Uterus (tissue), 3 donors: ENCODE measurements at regions not wholly inside any gene's neighbourhood (a gene's known extent, or its start where the extent isn't known, plus 50 kb on each side); places are given as distances from the start of the nearest gene placed in this dataset.

ENCODE experiments used
- DNase-seq, 2 donors: peaks; one replicate each; pipeline ENCODE4 v3.0.0-alpha.2; 2019 to 2020
- H3K27ac ChIP-seq, 2 donors: fragments of 200-600 bp; sonication (generic); 1 replicate in 1 of 2; 2 replicates in 1 of 2; pipeline ENCODE4 v1.5.1; 2016 to 2018
- H3K27me3 ChIP-seq, 2 donors: fragments of 200-600 bp; sonication (generic); one replicate each; pipeline ENCODE4 v1.5.1; 2018 to 2019; ENCODE audit warnings: control low read depth in 1 of 2
- H3K36me3 ChIP-seq, 2 donors: fragments of 200-600 bp; sonication (generic); one replicate each; pipeline ENCODE4 v1.5.1; 2019; ENCODE audit warnings: control low read depth in 1 of 2
- H3K4me1 ChIP-seq, 2 donors: fragments of 200-600 bp; sonication (generic); one replicate each; pipeline ENCODE4 v1.5.1; 2018 to 2019; ENCODE audit warnings: control low read depth in 1 of 2
- H3K4me3 ChIP-seq, 2 donors: fragments of 200-600 bp; sonication (generic); 1 replicate in 1 of 2; 2 replicates in 1 of 2; pipeline ENCODE4 v1.5.1; 2018 to 2019; ENCODE audit warnings: mild to moderate bottlenecking in 1 of 2
- H3K9me3 ChIP-seq, 2 donors: fragments of 200-600 bp; sonication (generic); one replicate each; pipeline ENCODE4 v1.5.1; 2019; ENCODE audit warnings: control low read depth in 1 of 2
- POLR2A ChIP-seq, 2 donors: fragments of 450-650 bp; IDR thresholded peaks; one replicate each; pipeline ENCODE4 v1.6.1; 2016; ENCODE audit warnings: antibody characterized with exemption in 2 of 2, mild to moderate bottlenecking in 1 of 2, moderate library complexity in 1 of 2
- intact Hi-C: fragments of 100-400 bp; cut with DNase I; formaldehyde crosslinking; loops from one replicate; pipeline ENCODE4 v1.15.1; 2023; ENCODE audit warnings: low total_unique reads
- TF ChIP-seq, protein P1 (sequence below), 4 experiments: fragments of 200-600 bp in 2 of 4; fragments of 450-650 bp in 2 of 4; sonication (generic) in 2 of 4; IDR thresholded peaks; one replicate each; pipeline ENCODE4 v1.5.1; 2016 to 2019; ENCODE audit warnings: antibody characterized with exemption in 4 of 4, mild to moderate bottlenecking in 2 of 4, moderate library complexity in 1 of 4
- donor health status: DM: yes; HTN: yes; CAD: no.

DNA sequence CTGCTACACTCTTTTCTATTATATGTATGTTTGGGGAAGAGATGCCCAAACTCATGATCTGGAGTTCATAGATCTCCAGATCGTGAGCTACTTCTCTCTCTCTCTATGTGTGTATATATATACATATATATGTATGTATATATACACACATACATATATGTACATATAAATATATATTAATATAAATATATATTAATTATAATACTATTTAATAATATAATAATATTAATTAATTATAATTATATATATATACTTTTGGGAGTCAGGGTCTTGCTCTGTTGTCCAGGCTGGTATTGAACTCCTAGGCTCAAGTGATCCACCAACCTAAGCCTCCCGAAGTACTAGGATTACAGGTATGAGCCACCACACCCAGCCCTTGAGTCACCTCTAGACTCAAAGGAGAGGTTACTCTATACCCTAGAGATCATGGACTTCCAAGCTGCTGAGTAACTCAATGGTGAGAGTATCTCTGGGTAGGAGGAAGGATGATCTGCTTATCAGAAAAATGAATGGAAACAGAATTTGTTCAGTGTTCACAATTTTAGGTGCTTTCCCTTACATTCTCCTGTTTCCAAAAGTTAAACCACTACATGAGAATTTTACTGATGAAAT lies 463.5 kb upstream of the TRIB2 start:
- no peak for TF ChIP-seq POLR2A (IDR thresholded peaks at IDR 0.05)
- TF ChIP-seq, protein P1, sequence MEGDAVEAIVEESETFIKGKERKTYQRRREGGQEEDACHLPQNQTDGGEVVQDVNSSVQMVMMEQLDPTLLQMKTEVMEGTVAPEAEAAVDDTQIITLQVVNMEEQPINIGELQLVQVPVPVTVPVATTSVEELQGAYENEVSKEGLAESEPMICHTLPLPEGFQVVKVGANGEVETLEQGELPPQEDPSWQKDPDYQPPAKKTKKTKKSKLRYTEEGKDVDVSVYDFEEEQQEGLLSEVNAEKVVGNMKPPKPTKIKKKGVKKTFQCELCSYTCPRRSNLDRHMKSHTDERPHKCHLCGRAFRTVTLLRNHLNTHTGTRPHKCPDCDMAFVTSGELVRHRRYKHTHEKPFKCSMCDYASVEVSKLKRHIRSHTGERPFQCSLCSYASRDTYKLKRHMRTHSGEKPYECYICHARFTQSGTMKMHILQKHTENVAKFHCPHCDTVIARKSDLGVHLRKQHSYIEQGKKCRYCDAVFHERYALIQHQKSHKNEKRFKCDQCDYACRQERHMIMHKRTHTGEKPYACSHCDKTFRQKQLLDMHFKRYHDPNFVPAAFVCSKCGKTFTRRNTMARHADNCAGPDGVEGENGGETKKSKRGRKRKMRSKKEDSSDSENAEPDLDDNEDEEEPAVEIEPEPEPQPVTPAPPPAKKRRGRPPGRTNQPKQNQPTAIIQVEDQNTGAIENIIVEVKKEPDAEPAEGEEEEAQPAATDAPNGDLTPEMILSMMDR (IDR thresholded peaks at IDR 0.05): no peak
- no peak overlapping the region for H3K4me3 ChIP-seq
- no peaks in the 10 kb centered on the region for H3K9me3 ChIP-seq
- DNase-seq: no peak
- peaks cover 0 to 6% of the 10 kb centered on the region in 2 donors for H3K4me1 ChIP-seq
- H3K27ac ChIP-seq: no peak overlapping the region
- H3K27me3 ChIP-seq: no peaks in the 10 kb centered on the region
- intact Hi-C loops: no loop called here
- H3K36me3 ChIP-seq: no peaks in the 10 kb centered on the region

DNA sequence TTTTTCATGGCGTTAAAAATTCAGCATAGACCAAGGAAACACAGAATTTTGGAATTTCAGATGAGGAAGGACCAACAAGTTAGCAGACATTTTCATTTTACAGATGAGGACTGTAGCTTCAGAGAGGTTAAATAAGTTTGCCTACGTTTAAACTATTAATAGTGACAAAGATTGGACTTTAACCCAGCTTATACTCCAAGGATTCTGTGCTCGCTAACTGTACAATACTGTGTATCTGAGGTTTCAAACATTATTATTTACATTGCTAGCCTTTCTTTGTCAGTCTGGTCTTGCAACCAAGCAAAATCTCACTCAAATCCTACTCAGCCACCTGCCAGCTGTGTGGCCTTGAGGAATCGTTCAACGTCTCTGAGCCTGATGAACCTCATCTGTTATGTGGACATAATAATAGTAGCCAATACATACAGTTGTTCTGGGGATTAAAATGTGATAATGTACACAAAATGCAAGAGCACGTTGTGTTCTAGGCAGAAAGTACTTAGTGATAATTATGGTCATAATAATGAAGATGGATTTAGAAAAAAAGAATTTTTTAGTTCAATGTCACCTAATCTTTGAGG lies 462.4 kb upstream of the TRIB2 start:
- no peak for DNase-seq

DNA sequence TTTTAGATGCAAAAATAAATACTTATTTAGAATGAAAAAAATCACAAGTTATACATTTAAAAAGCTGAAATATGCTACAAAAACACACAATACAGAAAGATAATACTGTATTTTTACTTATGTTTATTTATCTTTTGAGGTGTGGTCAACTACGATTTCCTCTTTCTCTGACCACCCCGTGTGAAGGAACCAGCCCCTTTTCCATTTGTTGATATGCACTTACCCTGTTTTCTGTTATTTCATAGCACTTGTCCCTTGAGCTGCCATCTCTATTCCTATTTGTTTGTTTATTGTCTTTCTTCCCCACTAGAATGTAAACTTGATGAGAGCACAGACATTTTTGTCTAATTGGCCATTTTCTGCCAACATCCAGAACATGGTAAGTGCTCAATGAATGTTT lies 460.5 kb upstream of the TRIB2 start:
- DNase-seq: no peak
- H3K4me1 ChIP-seq: peaks cover 0 to 6% of the 10 kb centered on the region in 2 donors
- no peaks in the 10 kb centered on the region for H3K36me3 ChIP-seq
- H3K4me3 ChIP-seq: no peak overlapping the region
- TF ChIP-seq POLR2A (IDR thresholded peaks at IDR 0.05): no peak
- TF ChIP-seq, protein P1 (IDR thresholded peaks at IDR 0.05): no peak
- H3K27ac ChIP-seq: no peak overlapping the region
- H3K27me3 ChIP-seq: no peaks in the 10 kb centered on the region
- intact Hi-C loops: no loop called here
- no peaks in the 10 kb centered on the region for H3K9me3 ChIP-seq

More for the DNA sequence above, 462.4 kb upstream of the TRIB2 start:
- H3K27ac ChIP-seq: no peak overlapping the region
- H3K9me3 ChIP-seq: no peaks in the 10 kb centered on the region
- peaks cover 0 to 6% of the 10 kb centered on the region in 2 donors for H3K4me1 ChIP-seq
- H3K36me3 ChIP-seq: no peaks in the 10 kb centered on the region
- H3K4me3 ChIP-seq: no peak overlapping the region
- intact Hi-C loops: no loop called here
- TF ChIP-seq POLR2A (IDR thresholded peaks at IDR 0.05): no peak
- TF ChIP-seq, protein P1 (IDR thresholded peaks at IDR 0.05): no peak
- H3K27me3 ChIP-seq: no peaks in the 10 kb centered on the region

DNA sequence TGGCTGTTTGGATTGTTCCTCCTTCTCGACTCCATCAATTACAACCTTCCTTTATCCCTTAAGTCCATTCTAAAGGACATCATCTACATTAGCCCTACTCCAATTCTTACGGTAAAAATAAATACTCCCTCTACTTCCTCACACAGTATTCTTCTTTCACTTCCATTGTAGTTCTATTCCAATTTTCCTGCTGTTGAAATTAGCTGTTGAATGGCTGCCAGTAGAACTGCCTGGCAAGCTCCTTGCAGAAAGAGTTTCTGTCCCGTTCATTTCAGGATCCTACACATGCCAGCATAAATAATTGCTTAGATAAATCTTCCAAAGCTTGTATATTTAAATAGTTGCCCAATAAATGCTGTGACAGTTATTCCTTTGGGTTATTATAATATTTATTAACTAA lies 459.3 kb upstream of the TRIB2 start:
- intact Hi-C loops: no loop called here
- Histone ChIP-seq H3K36me3 (no peaks in the 10 kb centered on the region), H3K4me3 (no peak overlapping the region), H3K27ac (no peak overlapping the region), H3K4me1 (peaks cover 0 to 6% of the 10 kb centered on the region in 2 donors), H3K27me3 (no peaks in the 10 kb centered on the region), H3K9me3 (no peaks in the 10 kb centered on the region)
- TF ChIP-seq, protein P1 (IDR thresholded peaks at IDR 0.05): no peak
- no peak for TF ChIP-seq POLR2A (IDR thresholded peaks at IDR 0.05)
- DNase-seq: no peak

DNA sequence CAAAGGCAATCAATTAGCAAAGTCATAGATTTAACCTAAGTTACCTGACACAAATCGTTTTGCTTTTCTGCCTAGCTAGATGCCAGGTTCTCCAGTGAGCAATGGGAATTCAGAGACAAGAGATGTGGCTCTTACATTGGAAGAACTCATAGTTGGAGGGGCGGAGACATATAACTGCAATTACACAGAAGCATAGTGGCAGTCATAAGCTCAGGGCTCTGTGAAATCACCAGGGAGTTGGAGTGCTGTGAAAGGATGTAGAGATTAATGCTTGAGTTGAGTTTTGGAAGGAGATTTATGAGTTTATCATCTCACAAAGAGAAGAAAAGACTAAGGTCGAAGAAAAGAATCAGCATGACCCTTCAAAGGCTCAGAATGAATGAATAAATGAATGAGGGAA lies 457.2 kb upstream of the TRIB2 start:
- intact Hi-C loops: no loop called here
- TF ChIP-seq, protein P1 (IDR thresholded peaks at IDR 0.05): no peak
- no peak for TF ChIP-seq POLR2A (IDR thresholded peaks at IDR 0.05)
- DNase-seq: no peak
- Histone ChIP-seq H3K4me1 (peaks cover 0 to 6% of the 10 kb centered on the region in 2 donors), H3K9me3 (no peaks in the 10 kb centered on the region), H3K27me3 (no peaks in the 10 kb centered on the region), H3K36me3 (no peaks in the 10 kb centered on the region), H3K27ac (no peak overlapping the region), H3K4me3 (no peak overlapping the region)
